HG02938 (cell line): ENCODE measurements at regions not wholly inside any gene's neighbourhood (a gene's known extent, or its start where the extent isn't known, plus 50 kb on each side); places are given as distances from the start of the nearest gene placed in this dataset.
"Not testable (repeated sequence)": the region's sequence is repeated elsewhere in the genome, so short reads cannot be mapped to it uniquely, and the experiment has no call there.

ENCODE experiments used
- ATAC-seq: cut with Tn5 transposase; IDR thresholded peaks from one replicate; pipeline ENCODE4 v1.9.1; 2021; ENCODE audit warnings: mild to moderate bottlenecking, moderate library complexity; ENCODE audit not compliant: unreplicated experiment

DNA sequence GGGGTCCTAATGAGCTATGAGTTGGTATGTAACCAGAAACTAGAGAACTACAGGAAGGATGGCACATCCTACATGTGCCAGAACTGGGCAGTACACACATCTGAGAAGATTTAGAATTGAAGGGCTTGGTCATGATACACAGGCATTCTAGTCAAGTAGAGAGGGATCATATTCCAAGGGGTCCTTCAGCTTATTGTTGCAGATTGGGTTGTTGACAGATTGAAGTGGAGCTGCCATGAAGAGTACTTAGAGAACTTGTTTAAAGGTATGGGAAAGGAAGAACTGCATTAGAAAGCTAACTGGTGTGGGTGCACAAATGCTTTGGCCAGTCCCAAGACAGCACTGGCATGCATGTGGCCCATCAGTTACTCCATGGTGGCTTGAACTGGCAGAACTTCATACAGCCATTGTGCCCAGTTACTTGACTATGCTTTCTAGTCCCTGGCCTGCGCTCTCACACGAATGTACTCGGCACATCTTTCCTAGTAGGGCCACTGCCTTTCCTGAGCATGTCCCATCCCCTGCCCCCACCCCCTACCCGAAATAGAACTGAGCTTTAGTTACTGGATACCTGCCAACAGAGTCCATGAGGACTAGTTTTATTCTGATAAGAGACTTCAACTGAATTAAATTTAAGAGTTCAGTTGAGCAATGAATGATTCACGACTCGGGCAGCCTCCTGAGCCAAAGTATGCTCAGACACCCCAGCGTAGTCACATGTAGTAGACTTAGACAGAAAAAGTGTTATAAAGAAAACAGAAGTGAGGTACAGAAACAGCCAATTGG, 64.0 kb downstream of the CCNG2 start:
- ATAC-seq = no peak

DNA sequence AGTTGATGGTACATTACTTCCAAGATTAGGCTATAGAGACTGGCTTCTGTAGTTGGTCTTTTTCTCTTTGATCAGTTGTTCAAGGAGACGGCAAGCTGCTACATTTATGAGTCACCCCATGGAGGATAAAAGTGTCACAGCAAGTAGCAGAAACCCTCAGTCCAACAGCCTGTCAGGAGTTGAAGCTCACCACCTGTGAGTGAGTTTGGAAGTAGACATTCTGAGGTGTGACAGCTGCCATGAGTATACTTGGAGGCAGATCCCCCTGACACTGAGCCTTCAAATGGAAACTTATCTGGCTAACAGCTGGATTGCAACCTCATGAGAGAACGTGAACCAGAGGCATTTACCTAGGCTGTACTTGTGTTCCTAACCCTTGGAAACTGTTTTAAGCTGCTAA, 68.0 kb downstream of the CCNG2 start:
- no peak for ATAC-seq

DNA sequence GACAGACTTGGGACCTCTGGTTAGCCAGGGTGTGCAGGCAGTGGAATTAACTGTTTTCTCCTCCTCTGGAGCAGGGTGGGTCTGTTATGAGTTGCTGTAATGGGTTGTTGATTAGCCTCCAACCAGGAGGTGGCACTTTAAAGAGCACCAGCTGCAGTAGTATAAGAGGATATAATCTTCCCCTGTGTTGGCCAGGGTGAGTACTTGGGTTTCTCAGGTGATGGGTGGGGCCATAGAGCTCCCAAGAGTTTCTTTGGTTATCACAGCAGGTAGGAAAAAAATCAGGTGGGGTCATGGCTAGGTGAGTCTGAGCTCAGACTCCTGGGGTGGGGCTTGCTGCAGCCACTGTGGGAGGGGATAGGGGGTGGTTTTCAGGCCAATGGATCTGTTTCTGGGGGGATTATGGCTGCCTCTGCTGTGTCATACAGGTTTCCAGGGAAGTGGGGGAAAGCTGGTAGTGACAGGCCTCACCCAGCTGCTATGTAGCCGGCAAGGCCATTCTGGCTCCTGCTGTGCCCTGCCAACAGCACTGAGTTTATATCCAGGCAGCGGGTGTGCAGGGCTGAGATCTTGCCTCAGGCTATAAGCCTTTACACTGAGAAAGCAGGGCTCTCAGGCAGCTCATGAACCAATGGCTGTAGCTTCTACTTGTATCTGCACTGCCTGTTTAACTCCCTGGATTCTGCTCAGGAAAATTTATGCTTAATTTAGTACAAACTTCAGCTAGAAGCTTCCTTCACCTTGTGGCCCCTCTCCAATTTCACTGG, 70.1 kb downstream of the CCNG2 start:
- no peak for ATAC-seq

DNA sequence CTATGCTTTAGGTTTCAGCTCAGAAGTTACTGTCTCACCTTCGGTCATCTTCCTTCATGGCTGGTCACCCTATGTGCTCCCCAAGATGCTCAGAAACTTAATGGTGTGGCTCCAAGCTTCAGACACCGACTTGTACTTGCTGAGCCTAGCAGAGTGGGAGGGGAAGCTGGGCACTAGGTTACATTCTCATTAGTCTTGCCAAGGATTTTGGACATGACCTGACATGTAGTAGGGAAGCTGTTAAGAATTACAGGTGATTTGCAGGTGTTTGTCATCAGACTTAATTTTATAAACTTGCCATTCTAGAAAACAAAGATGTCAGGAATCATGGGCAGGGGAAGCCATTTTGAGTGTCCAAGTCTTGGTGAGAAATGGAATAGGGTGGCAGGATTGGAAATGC, 72.4 kb downstream of the CCNG2 start:
- ATAC-seq = no peak

DNA sequence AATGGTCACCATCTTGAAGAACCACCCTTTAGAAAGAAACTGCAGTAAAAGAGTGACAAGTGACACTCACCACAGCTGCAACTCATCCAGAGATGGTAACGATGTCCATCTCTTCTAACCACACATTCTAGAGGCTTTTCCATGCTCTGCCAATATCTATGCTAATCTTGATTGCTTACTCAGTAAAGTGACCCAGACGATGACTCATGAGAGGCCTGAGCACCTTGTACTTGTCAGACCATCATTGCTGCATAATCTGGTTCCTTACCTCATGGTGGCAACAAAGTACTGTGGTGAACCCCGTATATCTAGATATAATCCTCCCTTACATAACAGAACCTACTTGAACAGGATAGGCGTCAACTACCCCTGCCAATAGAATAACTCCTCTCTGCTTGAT, 75.6 kb downstream of the CCNG2 start:
- ATAC-seq = no peak

DNA sequence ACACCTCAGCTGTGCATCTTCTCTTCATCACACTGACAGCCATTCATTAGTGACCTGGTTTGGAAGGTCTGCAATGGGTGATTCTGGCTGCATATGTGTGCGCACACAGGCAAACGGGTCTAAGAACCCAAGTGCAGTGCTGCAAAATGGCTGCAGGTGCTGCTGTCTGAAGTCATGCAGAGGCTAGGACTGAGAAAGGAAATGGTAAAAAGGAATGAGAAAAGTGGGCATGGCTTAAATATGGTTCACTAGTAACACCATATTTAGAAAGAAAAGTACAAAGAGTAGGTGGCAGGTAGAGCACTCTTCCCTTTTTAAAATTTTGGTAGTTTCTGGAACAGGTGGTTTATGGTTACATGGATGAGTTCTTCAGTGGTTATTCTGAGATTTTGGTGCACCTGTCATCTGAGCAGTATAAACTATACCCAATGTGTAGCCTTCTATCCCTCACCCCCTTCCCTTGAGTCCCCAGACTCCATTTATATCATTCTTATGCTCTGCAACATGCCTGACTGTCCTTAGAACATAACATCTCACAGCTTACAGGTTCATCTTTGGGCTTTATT, 78.4 kb downstream of the CCNG2 start:
- no peak for ATAC-seq

DNA sequence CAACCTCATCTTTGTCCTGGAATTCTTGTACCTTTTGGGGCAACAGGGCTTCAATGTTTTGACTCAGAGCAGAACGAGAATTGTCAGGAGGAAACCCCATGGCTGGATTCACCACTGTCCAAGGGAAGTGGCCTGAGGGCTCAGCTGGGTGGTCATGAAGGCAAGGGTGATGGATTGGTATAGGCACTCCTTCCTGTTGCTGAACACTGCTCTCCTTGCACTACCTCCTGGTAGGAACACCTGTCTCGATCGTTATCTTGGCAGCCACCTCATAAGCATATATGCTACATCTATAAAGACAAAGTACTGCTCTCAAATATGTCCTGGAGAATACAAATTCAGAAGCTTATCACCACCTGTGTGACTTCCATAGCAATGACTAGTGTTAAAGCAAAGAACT, 79.8 kb downstream of the CCNG2 start:
- ATAC-seq = no peak

DNA sequence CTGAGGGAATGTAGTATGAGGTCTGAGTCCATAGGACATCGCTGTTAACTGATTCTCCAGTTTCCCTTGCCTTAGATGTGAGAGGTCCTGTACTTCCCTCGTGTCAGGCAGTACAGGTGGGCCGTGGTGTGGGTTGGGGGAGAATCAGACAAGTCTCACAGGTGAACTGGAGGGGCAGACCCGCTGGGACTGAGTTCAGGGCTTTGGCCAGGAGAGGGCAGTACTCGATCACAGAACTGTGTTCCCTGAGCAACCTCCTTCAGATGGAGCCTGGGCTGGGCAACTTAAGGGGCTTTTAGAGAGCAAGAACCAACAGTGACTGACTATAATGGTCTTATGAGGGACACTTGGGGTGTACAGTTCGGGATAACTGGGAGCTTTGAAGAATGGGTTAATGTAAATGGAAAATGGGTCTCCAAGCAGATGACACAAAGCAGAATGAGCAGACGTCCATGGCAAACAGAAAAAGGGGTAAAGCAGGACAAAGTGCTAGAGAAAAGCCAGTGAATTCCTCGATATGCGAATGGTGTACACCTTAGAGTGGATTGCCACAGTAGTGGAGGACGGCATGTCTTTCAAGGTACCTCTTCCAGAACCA, 83.6 kb downstream of the CCNG2 start:
- peak; percentile 91 for ATAC-seq

DNA sequence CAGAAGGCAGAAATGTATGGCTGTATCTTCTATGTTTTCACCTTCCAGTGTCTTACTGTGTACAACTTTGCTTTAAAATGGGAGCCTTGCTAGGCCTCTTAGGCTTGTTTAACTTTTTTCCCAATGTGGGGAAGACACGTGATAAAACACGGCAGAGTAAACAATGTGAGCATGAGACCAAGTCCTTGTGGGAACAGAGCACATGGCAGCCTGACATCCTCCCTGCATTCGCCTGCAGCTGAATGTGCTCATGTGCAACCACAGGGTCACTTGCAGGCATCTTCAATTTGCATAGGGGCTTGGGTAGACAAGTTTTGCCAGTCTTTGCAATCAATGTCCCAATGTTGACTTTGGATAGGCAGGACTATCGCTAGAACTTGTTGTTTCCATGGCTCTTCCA, 91.8 kb downstream of the CCNG2 start:
- ATAC-seq = no peak

DNA sequence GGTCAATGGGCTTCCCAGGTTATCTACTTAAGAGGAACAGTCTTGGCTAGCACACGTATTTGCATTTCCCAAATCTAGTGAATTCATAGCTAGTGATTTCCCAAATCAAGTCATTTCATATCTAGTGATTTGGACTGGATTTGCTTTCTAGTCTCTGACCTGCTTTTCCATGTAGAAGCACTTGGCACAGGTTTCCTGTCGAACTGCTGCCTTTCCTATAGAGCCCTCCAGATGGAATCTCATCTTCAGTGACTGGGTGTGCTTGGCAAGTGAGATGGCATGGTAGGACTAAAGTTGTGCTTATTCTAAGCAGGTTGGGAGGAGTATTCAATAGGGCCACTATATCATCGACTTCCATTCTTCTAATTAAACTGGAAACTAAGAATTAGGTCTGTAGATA, 94.7 kb downstream of the CCNG2 start:
- ATAC-seq = no peak

DNA sequence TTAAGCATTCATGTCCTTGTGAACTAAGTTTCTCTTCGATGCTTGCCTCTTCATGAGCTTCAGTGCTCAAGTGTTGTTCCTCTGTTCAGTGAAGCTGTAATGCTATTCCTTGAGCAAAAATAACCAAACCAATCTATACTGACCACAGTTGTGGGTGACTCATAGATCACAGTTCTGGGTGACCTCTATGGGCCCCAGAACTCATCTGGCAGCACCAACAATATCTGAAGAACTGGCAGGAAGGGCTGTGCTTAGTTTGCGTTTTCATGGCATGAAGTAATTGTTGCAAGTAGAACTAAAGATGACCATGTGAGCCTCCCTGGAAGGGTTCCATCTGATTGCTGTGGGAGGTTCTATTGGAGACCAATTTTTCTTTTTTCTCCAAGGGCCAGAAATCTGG, 106.2 kb downstream of the CCNG2 start:
- ATAC-seq = no peak

DNA sequence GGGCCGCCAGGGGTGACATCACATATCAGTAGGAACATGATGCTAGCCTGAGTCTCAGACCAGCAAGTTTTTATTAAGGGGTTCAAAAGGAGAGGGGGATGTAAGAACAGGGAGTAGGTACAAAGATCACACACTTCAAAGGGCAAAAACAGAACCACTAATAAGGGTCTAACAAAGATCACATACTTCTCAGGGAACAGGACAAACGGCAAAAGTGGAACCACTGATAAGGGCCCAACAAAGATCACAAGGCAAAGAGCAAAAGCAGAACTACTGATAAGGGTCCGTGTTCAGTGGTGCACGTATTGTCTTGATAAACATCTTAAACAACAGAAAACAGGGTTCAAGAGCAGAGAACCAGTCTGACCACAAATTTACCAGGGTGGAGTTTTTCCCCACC, 107.0 kb downstream of the CCNG2 start:
- not testable (repeated sequence) for ATAC-seq

DNA sequence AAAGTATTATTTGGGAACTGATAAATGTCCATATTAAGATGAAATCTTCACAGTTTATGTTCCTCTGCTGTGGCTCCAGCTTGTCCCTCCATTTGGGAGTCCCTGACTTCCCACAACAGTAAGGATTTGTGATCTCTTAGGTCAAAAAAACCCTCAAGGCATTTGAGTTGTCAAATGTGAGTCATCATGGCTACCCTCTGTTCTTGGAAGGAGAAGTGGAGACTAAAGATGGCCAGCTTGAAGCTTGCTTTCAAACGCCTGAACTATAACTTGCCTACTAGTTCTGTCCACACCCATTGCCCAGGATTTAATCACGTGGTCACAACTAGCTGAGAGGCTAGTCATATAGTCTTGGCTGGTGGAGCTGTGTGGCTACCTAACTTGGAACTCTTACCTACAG, 107.8 kb downstream of the CCNG2 start:
- no peak for ATAC-seq

DNA sequence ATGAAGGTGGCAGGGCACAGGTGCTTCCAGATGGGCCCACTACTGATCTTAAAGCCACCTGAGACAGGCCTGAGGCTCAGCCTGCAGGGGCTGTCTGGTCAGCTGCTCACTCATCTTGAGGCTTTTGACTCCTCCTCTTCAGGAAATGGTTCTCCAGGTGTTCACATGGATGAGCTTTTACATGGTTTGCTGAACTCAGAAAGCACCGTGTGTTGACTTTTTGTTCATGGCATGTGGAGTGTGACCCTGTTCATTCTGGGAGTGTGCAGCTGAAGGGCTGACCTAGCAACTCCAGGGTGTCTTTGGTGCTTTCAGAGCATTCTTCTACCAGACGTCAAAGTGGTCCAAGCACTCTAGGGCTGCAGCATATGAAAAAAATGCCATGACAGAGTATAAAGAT, 111.1 kb downstream of the CCNG2 start:
- no peak for ATAC-seq

DNA sequence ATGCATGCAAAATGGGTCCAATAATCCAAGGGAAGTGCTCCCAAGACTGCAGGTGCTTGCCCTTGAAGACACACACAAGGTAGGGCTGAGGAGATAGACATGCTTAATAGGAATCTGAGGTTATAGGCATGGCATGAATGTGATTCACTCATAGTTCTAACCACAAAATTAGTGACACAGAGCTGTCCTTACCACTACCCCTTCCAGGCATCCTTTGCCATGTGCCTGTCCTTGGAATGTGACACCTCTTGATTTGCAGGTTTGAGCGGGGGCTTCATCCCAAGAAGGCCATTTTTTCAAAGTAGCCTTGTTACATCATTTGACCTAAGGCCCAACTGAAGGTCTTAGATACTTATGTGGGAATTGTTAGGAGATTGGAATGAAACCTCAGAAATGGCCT, 112.5 kb downstream of the CCNG2 start:
- no peak for ATAC-seq

DNA sequence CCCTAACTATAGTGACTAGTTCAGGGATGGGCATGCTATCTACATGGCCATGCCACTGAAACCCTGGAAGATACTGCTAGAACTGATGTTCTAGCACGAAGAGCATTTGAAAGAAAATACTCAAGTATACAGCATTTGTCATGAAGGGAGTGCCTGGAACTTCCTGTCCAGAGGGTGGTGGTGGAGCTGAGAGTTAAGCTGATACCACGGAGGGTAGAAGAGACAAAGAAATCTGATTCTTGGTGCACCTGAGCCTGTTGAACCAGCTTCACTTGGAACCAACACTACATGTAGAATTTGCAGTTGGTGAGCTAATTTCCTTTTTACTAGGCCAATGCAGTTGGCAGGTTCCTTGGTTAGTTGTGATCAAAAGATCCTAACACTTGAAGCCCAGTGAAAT, 116.4 kb downstream of the CCNG2 start:
- ATAC-seq = no peak

DNA sequence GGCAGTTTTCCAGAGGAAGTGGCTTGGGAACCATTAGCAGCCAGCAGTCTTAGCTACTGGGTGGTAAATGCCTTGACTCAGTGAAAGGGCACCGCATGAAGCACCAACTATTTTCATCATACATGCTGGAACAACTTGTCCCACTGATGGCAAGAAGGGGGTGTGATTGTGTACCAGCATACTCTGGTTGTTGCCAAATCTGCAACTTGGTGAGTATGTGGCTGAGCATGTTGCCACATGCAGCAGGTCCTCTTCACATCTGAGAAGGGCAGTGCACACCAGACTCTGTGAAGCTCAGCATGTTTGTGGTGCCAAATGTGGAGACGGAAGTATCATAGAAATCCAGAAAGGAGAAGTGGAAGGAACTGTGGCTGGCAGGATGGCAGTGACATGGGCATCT, 122.1 kb downstream of the CCNG2 start:
- ATAC-seq = not testable (repeated sequence)

DNA sequence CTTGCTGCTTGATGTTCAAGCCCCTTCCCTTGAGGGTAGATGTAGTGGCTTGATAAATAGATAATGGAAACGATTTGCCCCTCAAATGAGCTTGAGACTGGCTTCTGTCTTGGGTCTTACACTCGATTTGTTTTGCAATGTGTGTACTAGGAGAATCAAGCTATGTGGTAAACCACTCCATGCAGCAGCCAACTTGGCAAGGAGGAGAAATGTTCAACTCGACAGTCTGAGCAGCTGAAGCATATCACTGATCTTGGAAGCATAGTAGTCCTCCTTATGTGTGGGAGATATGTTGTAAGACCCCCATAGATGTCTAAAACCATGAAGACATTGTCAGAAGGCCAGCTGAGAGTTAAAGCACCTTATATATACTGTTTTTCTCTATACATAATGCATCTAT, 125.3 kb downstream of the CCNG2 start:
- no peak for ATAC-seq

DNA sequence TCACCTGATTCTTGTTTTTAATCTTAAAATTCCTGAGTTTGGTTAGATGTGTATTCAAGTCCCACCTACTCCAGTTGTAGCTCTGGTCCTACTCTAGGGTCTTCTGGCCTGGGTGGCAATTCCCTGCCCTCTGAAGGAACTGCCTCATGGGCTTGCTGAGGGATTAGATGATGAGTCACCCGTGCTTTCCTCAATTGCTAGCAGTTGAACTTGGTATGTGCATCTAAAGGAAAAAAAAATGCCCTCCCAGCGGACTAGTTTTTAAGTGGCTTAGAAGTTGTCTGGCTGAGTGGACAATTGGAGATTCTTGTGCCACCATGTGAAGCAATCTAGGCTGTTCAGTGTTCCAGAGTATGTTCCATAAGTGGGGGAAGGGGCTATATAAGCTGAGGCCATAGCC, 127.0 kb downstream of the CCNG2 start:
- ATAC-seq = no peak

DNA sequence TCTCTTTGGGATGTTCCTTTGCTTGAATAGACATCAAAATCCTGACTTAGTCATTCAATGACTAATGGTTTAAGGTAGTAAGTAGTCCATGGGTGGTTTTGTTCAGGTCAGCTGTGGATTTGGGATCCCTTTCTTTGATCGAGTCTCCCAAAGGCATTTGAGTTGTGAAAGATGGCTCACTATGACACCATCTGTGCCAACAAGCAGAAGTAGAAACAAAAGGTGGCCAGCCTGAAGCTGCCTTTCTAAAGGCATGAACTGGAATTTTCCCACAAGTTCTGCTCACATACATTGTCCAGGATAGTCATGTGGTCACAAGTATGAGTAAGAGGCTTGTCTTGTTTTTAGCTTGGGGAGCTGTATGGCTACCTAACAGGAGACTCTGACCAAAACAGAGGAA, 129.9 kb downstream of the CCNG2 start:
- ATAC-seq = no peak

DNA sequence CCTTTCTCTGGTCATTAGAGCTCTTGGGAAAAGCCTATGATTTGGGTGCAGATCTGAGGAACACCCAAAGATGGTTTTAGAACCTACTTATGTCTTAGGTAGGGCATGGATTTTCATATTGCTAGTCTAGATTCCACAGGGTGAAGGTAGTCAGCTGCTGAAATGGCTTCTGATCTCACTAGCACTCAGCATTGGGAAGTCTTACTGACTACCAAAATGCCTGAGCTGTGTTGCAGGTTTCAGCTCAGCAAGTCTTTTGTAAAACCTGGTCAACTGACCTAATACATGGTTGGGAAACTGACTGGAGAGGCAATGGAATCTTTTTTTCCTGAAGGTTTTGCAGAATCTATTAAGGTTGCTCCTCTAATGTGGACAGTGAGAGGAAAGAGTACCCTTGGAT, 136.4 kb downstream of the CCNG2 start:
- ATAC-seq = no peak

DNA sequence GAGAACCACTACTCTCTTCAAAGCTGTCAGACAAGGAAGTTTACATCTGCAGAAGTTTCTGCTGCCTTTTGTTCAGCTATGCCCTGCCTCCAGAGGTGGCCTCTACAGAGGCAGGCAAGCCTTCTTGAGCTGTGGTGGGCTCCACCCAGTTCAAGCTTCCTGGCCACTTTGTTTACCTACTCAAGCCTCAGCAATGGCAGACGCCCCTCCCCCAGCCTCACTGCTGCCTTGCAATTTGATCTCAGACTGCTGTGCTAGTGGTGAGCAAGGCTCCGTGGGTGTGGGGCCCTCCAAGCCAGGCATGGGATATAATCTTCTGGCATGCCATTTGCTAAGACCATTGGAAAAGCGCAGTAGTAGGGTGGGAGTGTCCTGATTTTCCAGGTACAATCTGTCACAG, 144.0 kb downstream of the CCNG2 start:
- not testable (repeated sequence) for ATAC-seq
